ENCODE measurements at regions not wholly inside any gene's neighbourhood (a gene's known extent, or its start where the extent isn't known, plus 50 kb on each side); places are given as distances from the start of the nearest gene placed in this dataset.

DNA sequence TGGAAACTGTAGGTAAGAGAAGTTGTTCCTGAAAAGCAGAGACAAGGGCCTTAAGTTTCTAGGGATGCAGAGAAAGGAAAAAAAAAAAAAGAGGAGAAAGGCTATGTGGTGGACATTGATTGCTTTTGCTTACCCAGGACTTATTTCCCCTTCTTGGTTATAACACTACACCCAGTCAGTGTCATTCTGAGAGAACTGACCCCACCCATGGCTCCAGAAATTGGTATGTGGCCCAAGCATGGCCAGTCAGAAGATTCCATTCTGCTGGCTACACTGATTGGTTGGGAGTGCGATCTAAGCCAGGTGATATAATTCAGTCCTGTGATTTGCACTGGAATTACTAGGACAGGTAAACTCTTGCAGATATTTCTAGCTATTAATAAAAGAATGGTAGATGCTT is 62.2 kb upstream of the EXOC4 start:
- no peak for DNase-seq (ENCODE audit: low spot score)

DNA sequence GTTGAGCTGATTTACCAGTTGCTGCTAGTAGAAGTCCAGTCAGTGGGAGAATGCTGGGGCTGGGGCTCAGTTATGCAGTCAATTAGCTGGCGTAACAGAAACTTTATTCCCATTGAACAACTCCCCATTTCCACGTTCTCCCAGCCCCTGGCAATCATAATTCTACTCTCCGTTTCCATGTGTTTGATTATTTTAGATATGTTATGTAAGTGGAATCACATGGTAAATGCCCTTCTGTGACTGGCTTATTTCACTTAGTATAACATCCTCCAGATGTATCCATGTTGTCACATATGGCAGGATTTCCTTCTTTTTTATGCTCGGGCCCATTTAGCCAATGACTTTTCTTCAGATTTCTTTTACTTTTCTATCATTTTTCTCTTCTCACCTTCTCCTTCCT is 61.1 kb upstream of the EXOC4 start:
- DNase-seq (ENCODE audit: low spot score), result no peak

DNA sequence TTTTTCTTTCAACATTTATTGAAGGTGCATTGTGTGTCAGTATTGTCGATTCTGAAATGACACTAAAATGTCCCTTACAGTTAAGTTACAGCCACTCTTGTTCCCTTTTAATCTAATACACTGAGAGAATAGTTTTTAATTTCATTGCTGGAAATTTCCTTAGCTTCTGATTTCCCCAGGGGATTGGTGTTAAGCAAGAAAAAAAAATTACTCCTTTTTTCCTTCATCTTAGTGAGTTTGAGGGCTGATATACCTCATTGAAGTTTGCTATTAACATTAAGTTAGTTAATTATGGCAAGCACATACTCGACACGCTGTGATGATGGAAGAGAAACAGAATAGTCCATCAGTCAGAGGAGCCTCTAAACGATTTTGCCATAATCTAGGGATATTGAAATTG is 57.0 kb upstream of the EXOC4 start:
- DNase-seq (ENCODE audit: low spot score), result no peak

DNA sequence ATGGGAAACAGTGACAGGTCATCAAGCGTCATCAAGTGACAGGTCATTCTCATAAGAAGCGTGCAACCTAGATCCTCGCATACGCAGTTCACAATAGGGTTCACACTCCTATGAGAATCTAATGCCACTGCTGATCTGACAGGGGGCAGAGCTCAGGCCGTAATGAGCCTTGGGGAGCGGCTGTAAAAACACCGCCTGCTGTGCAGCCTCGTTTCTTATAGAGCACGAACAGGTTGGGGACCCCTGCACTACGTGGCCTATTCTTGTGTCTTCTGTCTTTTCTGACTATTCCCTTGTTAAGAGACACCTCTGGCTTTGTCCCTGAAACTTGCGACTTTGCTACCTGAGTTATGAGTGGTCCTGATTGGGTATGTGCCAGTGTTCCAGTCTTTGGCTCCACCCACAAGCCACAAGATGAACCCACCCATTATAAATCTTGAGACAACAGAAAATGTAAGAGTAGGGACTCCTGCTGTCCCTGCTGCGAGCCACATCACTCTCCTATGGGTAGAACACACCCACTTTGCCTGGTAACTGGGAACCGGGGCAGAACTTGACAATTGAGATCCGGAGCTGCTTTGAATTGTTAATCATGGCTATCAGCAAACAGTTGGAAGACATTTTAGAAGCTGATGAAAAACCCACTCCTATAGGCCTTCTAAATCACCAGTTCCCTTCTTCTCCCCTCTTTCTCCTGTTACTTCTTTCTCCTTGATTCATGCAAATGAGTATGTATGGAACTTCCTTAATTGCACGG is 55.8 kb upstream of the EXOC4 start:
- no peak for DNase-seq (ENCODE audit: low spot score)

DNA sequence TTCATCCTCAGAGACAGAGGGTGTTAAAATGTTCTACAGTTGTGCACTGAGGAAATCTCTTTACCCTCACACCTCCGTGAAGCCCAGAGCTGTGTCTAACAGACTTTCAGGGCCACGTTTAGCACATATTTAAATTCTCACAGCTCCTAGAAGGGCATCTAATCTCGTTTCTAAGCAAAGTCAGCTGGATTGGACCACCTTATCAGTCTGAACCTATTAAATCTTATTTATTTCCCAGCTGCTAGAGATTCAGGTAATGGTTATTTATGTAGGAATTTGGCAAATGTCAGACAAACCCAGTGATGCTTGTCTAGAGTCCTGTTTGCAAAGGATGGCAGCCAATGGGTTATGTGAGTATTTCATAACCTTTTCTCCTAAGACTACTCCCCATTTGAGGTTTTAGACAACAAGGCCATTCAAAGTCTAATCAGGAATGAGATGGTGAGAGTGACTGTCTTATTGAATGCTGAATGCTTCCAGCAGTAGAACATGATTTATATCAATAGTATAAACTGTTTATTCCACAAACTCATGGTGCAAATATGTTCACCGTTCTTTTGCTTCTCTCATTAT is 54.8 kb upstream of the EXOC4 start:
- DNase-seq (ENCODE audit: low spot score), result no peak

DNA sequence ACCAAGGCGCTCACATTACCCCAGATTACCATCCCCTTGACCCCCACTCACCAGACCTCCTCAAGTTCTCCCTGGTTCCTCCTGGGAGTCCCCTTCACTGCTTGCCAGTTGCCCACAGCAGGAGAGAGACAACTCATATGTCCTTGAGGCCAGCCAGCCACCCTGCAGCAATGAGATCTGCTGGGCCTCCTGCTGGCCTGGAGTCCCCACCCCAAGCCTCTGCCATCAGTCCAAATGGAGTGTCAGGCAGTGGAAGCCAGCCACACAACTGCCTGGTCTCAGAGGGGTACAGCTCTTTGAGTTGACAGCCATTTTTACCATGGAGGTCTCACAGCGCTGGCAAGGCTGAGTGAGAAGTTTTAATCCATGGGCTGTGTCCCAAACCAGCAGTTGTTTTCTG is 53.0 kb upstream of the EXOC4 start:
- DNase-seq (ENCODE audit: low spot score), result no peak

DNA sequence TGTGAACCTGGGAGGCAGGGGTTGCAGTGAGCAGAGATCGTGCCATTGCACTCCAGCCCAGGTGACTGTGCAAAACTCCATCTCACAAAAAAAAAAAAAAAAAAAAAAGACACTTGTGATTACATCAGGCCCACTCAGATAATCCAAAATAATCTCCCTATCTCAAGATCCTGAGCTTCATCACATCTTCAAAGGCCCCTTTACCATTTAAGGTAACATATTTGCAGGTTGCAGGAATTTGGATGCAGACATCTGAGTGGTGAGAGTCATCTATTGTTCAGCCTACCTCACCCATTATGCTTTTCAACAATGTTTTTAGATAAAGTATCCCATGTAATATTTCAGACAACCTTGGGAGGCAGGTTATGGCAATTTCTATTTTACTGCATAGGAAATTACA is 51.4 kb upstream of the EXOC4 start:
- no peak for DNase-seq (ENCODE audit: low spot score)

DNA sequence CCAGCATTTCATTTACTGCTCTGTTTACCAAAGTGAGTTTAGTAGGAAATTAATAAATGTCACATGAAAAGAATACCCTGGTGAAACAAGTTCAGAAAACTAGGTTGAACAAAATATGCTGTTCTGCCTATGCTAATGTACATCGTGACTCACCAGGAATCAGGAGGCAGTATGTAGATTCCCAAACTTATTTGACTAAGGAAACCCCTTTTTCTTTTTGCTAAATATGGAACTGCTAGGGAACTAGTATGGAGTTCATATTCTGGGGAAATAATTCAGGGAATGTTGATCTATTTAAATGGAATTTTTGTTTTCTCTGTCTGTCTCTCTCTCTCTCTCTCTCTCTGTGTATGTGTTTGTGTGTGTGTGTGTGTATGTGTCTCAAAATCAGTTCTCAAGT is 49.9 kb upstream of the EXOC4 start:
- peak; percentile 24 for DNase-seq (ENCODE audit: low spot score)
